ENCODE measurements at regions not wholly inside any gene's neighbourhood (a gene's known extent, or its start where the extent isn't known, plus 50 kb on each side); places are given as distances from the start of the nearest gene placed in this dataset.

DNA sequence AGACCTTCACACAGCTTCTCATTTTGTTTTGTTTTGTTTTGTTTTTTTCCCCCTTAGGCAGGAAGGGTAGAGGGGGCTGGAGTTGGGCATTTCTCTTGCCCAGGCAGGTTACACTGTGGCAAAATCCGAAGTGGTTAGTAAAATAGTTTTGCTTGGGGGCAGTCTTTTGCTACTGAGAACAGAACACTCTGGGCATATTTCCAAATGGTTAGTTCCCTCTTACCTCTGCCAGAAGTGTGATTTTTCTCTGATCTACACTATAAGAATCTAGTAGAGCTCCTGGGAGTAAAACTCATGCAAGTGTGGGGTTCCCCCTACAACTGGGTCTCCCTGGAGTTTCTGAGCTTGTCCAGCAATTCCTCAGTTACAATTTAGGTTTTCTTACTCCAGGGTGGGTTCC, 61.7 kb downstream of the NPS start:
- Histone ChIP-seq H3K4me3 (no peak overlapping the region), H3K9me3 (no peaks in the 10 kb centered on the region), H3K27ac (no peak overlapping the region), H3K4me1 (no peaks in the 10 kb centered on the region), H3K27me3 (no peaks in the 10 kb centered on the region), H3K36me3 (no peaks in the 10 kb centered on the region)
- TF ChIP-seq, protein P1, sequence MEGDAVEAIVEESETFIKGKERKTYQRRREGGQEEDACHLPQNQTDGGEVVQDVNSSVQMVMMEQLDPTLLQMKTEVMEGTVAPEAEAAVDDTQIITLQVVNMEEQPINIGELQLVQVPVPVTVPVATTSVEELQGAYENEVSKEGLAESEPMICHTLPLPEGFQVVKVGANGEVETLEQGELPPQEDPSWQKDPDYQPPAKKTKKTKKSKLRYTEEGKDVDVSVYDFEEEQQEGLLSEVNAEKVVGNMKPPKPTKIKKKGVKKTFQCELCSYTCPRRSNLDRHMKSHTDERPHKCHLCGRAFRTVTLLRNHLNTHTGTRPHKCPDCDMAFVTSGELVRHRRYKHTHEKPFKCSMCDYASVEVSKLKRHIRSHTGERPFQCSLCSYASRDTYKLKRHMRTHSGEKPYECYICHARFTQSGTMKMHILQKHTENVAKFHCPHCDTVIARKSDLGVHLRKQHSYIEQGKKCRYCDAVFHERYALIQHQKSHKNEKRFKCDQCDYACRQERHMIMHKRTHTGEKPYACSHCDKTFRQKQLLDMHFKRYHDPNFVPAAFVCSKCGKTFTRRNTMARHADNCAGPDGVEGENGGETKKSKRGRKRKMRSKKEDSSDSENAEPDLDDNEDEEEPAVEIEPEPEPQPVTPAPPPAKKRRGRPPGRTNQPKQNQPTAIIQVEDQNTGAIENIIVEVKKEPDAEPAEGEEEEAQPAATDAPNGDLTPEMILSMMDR (IDR thresholded peaks at IDR 0.05), result no peak
- no peak for TF ChIP-seq POLR2A (IDR thresholded peaks at IDR 0.05)
- no peak for DNase-seq

DNA sequence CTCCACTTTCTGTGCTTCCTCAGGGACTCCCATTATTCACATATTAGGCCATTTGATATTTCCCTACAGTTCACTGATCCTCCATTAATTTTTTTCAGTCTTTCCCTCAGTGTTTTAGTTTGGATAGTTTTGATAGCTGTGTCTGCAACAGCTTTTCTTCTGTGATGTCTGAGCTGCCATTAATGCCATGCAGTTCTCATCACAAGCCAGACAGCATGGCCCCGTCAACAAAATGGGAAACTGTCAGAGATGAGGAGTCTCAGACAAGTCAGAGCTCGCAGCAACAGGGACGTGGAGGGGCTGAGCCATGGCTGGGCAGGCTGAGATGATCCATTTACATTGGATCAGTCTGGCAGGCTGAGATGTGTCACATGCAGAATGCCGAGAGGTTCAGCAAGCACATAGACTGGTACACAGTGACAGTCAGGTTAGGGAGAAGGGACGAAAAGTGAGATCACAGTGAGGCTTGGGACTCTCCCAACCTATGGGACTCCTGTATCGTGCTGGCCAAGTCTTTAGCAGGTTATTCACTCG, 65.4 kb downstream of the NPS start:
- no peak for DNase-seq
- Histone ChIP-seq H3K36me3 (no peaks in the 10 kb centered on the region), H3K9me3 (no peaks in the 10 kb centered on the region), H3K27ac (no peak overlapping the region), H3K4me3 (no peak overlapping the region), H3K4me1 (no peaks in the 10 kb centered on the region), H3K27me3 (no peaks in the 10 kb centered on the region)
- TF ChIP-seq POLR2A (IDR thresholded peaks at IDR 0.05), result no peak
- TF ChIP-seq, protein P1 (IDR thresholded peaks at IDR 0.05), result no peak

DNA sequence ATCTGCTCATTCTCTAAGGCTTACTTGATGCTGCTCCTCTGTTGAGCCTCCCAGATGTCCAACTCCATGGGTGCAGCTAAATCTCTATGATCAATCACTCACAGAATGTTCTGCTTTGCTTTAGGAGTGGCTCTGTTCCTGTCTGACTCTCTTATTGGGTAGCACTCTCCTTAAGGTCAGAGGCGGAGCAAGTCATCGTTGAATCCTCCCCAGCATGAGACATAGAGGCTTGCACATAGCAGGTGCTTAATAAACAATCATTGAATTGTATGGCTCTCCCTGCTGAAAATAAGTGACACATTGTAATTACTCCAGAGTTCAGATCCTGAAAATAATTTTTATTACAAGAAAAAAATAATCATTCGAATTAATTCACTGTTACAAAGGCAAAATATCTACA, 69.7 kb downstream of the NPS start:
- no peak for TF ChIP-seq POLR2A (IDR thresholded peaks at IDR 0.05)
- TF ChIP-seq, protein P1 (IDR thresholded peaks at IDR 0.05), result no peak
- no peak overlapping the region for H3K27ac ChIP-seq
- no peaks in the 10 kb centered on the region for H3K4me1 ChIP-seq
- no peak overlapping the region for H3K4me3 ChIP-seq
- no peak for DNase-seq
- no peaks in the 10 kb centered on the region for H3K27me3 ChIP-seq
- H3K9me3 ChIP-seq, result no peaks in the 10 kb centered on the region
- H3K36me3 ChIP-seq, result no peaks in the 10 kb centered on the region

DNA sequence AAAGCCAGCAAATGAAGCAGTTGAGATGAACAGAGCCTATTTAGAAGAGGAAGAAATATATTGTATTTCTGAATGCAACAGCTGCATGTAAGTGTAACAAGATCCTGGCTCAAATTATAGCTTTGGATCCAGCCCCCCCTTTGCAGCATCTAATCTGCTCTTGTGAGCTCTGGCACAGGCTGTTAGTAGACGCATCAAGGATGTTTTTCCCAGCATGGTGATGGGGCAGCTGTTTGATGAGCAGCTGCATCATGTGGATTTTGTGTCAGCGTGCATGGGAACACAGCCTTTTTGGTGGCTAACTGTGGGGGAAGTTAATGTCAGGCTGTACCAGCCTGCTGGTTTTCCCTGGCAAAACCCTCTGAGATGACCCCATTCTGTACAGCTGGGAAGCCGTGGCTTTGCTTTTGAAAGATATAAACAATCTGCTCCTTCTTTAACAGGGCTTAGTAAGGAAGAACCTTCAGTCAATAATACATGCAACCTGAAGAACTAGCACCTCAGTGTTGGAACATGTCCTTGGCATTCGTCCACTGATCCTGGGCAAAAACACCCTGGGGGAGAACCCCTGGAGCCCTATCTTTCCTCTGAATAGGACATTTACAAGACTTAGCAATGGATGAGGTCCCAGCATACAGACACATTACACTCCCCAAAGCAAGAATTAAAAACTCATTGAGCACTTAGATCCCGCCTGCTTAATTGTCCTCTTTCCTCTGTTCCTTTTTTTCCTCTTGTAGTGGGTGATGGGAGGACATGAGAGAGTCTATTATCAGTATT, 70.6 kb downstream of the NPS start:
- Histone ChIP-seq H3K9me3 (no peaks in the 10 kb centered on the region), H3K4me1 (no peaks in the 10 kb centered on the region), H3K36me3 (no peaks in the 10 kb centered on the region), H3K4me3 (no peak overlapping the region), H3K27me3 (no peaks in the 10 kb centered on the region), H3K27ac (no peak overlapping the region)
- no peak for DNase-seq
- no peak for TF ChIP-seq POLR2A (IDR thresholded peaks at IDR 0.05)
- TF ChIP-seq, protein P1 (IDR thresholded peaks at IDR 0.05), result no peak

DNA sequence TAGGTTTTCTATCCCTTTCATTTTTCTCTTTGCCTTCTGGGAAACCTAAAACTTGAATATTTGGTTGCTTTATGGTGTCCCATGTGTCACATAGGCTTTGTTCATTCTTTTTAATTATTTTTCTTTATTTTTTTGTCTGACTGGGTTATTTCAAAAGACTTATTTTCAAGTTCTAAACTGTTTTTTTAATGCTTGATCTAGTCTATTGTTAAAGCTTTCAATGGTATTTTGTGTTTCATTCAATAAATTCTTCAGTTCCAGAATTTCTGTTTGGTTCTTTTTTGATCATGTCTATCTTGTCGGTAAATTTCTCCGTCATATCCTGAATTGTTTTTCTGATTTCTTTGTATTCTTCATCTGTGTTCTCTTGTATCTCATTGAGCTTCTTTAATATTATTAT, 86.8 kb downstream of the NPS start:
- Histone ChIP-seq H3K4me3 (no peak overlapping the region), H3K4me1 (no peaks in the 10 kb centered on the region), H3K36me3 (no peaks in the 10 kb centered on the region), H3K27ac (no peak overlapping the region), H3K27me3 (no peaks in the 10 kb centered on the region), H3K9me3 (peaks cover 0 to 15% (median 0%) of the 10 kb centered on the region in 4 donors)
- TF ChIP-seq POLR2A (IDR thresholded peaks at IDR 0.05), result no peak
- TF ChIP-seq, protein P1 (IDR thresholded peaks at IDR 0.05), result no peak
- DNase-seq, result no peak
